Ovary (tissue), 3 donors: ENCODE measurements at regions not wholly inside any gene's neighbourhood (a gene's known extent, or its start where the extent isn't known, plus 50 kb on each side); places are given as distances from the start of the nearest gene placed in this dataset.

Experiments
- CTCF ChIP-seq, 3 donors: fragments of 450-650 bp in 2 of 3; fragments of 200-600 bp in 1 of 3; IDR thresholded peaks; one replicate each; pipeline versions ENCODE4 v1.5.1 to v1.8.0; 2016 to 2022; ENCODE audit warnings: antibody characterized with exemption in 3 of 3, mild to moderate bottlenecking in 1 of 3
- EP300 ChIP-seq: sonication (generic); formaldehyde crosslinking; IDR thresholded peaks from one replicate; pipeline ENCODE4 v1.6.1; 2017; ENCODE audit warnings: antibody characterized with exemption
- POLR2A ChIP-seq: fragments of 450-650 bp; IDR thresholded peaks from one replicate; pipeline ENCODE4 v1.6.1; 2017; ENCODE audit warnings: antibody characterized with exemption, mild to moderate bottlenecking, moderate library complexity
- donor health status: DM: no; HTN: no; CAD: no.

GRCh38 chr12:76653342-76653741 lies 93.8 kb upstream of the OSBPL8 start:
- TF ChIP-seq CTCF (IDR thresholded peaks at IDR 0.05) (no peak), POLR2A (no peak), EP300 (no peak)
